ENCODE measurements at regions not wholly inside any gene's neighbourhood (a gene's known extent, or its start where the extent isn't known, plus 50 kb on each side); places are given as distances from the start of the nearest gene placed in this dataset.

GRCh38 chr15:35596285-35596684, 50.3 kb upstream of the DPH6 start:
- FAIRE-seq: no peak

GRCh38 chr15:35602836-35603235, 56.9 kb upstream of the DPH6 start:
- no peak for FAIRE-seq

- no peak for FAIRE-seq
Observed at GRCh38 chr15:35603301-35603700, 57.3 kb upstream of the DPH6 start.

- no peak for FAIRE-seq
Observed at GRCh38 chr15:35603856-35604255, 57.9 kb upstream of the DPH6 start.

GRCh38 chr15:35605764-35606449, 59.9 kb upstream of the DPH6 start:
- FAIRE-seq: no peak

GRCh38 chr15:35606450-35606779, 60.5 kb upstream of the DPH6 start:
- FAIRE-seq: no peak

GRCh38 chr15:35616498-35617271, 70.7 kb upstream of the DPH6 start:
- FAIRE-seq: no peak

GRCh38 chr15:35618260-35619188, 72.6 kb upstream of the DPH6 start:
- FAIRE-seq: no peak

GRCh38 chr15:35622641-35623340, 76.8 kb upstream of the DPH6 start:
- no peak for FAIRE-seq

GRCh38 chr15:35624881-35625280, 78.9 kb upstream of the DPH6 start:
- no peak for FAIRE-seq

- no peak for FAIRE-seq
Observed at GRCh38 chr15:35626571-35627318, 80.8 kb upstream of the DPH6 start.

- FAIRE-seq: no peak
Observed at GRCh38 chr15:35627696-35628095, 81.7 kb upstream of the DPH6 start.

GRCh38 chr15:35629766-35630165, 83.8 kb upstream of the DPH6 start:
- no peak for FAIRE-seq

- FAIRE-seq: no peak
Observed at GRCh38 chr15:35630532-35630931, 84.6 kb upstream of the DPH6 start.

- no peak for FAIRE-seq
Observed at GRCh38 chr15:35630985-35631384, 85.0 kb upstream of the DPH6 start.

- FAIRE-seq: no peak
Observed at GRCh38 chr15:35633677-35634076, 87.7 kb upstream of the DPH6 start.

- no peak for FAIRE-seq
Observed at GRCh38 chr15:35646790-35647189, 100.8 kb upstream of the DPH6 start.

GRCh38 chr15:35647303-35647702, 101.3 kb upstream of the DPH6 start:
- FAIRE-seq: no peak

GRCh38 chr15:35648941-35649340, 103.0 kb upstream of the DPH6 start:
- FAIRE-seq: no peak

GRCh38 chr15:35649575-35649974, 103.6 kb upstream of the DPH6 start:
- no peak for FAIRE-seq

- no peak for FAIRE-seq
Observed at GRCh38 chr15:35654332-35654731, 108.4 kb upstream of the DPH6 start.

GRCh38 chr15:35657679-35658311, 111.8 kb upstream of the DPH6 start:
- no peak for FAIRE-seq

Measured in A204.1 (cell line).